Gastroesophageal sphincter (tissue), 4 donors: ENCODE measurements at regions not wholly inside any gene's neighbourhood (a gene's known extent, or its start where the extent isn't known, plus 50 kb on each side); places are given as distances from the start of the nearest gene placed in this dataset.

Experiments
- ATAC-seq: fragments of 150-250 bp; one replicate; pipeline ENCODE4 v1.9.1; 2016; ENCODE audit warnings: mild to moderate bottlenecking, moderate library complexity
- H3K27ac ChIP-seq, 4 donors: fragments of 200-600 bp; sonication (generic) in 3 of 4; 1 replicate in 3 of 4; 2 replicates in 1 of 4; pipeline ENCODE4 v1.5.1; 2016 to 2019
- H3K27me3 ChIP-seq: fragments of 200-600 bp; sonication (generic); one replicate; pipeline ENCODE4 v1.5.1; 2019
- H3K36me3 ChIP-seq, 2 donors: fragments of 200-600 bp; sonication (generic); one replicate each; pipeline ENCODE4 v1.5.1; 2019; ENCODE audit warnings: control low read depth in 1 of 2
- H3K4me1 ChIP-seq, 3 donors: fragments of 200-600 bp; sonication (generic); 1 replicate in 2 of 3; 2 replicates in 1 of 3; pipeline ENCODE4 v1.5.1; 2016 to 2019; ENCODE audit warnings: control low read depth in 2 of 3
- H3K4me3 ChIP-seq, 2 donors: fragments of 200-600 bp; sonication (generic); one replicate each; pipeline ENCODE4 v1.5.1; 2019; ENCODE audit warnings: mild to moderate bottlenecking in 1 of 2, moderate library complexity in 1 of 2
- H3K9me3 ChIP-seq, 3 donors: fragments of 200-600 bp; sonication (generic); one replicate each; pipeline ENCODE4 v1.5.1; 2017 to 2019; ENCODE audit warnings: control low read depth in 2 of 3
- CTCF ChIP-seq, 4 experiments: fragments of 200-600 bp in 2 of 4; fragments of 450-650 bp in 2 of 4; sonication (generic) in 1 of 4; IDR thresholded peaks; one replicate each; pipeline ENCODE4 v1.5.1; 2017 to 2019; ENCODE audit warnings: antibody characterized with exemption in 4 of 4, mild to moderate bottlenecking in 2 of 4, moderate library complexity in 2 of 4
- EP300 ChIP-seq: sonication (generic); formaldehyde crosslinking; IDR thresholded peaks from one replicate; pipeline ENCODE4 v1.6.1; 2017; ENCODE audit warnings: antibody characterized with exemption, mild to moderate bottlenecking
- POLR2A ChIP-seq, 2 donors: fragments of 450-650 bp; IDR thresholded peaks; one replicate each; pipeline ENCODE4 v1.6.1; 2017; ENCODE audit warnings: antibody characterized with exemption in 2 of 2, mild to moderate bottlenecking in 2 of 2, moderate library complexity in 1 of 2
- POLR2AphosphoS5 ChIP-seq: sonication (generic); formaldehyde crosslinking; IDR thresholded peaks from one replicate; pipeline ENCODE4 v1.6.1; 2017; ENCODE audit warnings: antibody characterized with exemption
- WGBS, 2 donors: methylation state at CpG; one replicate each; pipeline ENCODE4 v1.1.5; 2018; ENCODE audit warnings: low coverage in 1 of 2; 5-methylcytosine and 5-hydroxymethylcytosine counted together

- no peaks in the 10 kb centered on the region for H3K36me3 ChIP-seq
- no peaks in the 10 kb centered on the region for H3K9me3 ChIP-seq
- H3K4me3 ChIP-seq = no peak overlapping the region
- H3K27me3 ChIP-seq = no peaks in the 10 kb centered on the region
- peaks cover 0 to 21% (median 0%) of the 10 kb centered on the region in 3 donors for H3K4me1 ChIP-seq
- no peak for ATAC-seq
- TF ChIP-seq EP300 (no peak), CTCF (IDR thresholded peaks at IDR 0.05) (no peak), POLR2AphosphoS5 (no peak), POLR2A (IDR thresholded peaks at IDR 0.05) (no peak)
- 69 to 87% methylated on average over 6 of the region's 6 CpGs for WGBS, 2 donors
- no peak overlapping the region for H3K27ac ChIP-seq
These were observed 288.2 kb downstream of the COG6 start for GRCh38 chr13:39943711-39944110.

GRCh38 chr13:39945226-39945625, 289.8 kb downstream of the COG6 start:
- 46 to 61% methylated on average over 2 of the region's 4 CpGs for WGBS, 2 donors
- no peak for ATAC-seq
- Histone ChIP-seq H3K9me3 (no peaks in the 10 kb centered on the region), H3K4me3 (no peak overlapping the region), H3K4me1 (peaks cover 0 to 15% (median 0%) of the 10 kb centered on the region in 3 donors), H3K27ac (no peak overlapping the region), H3K36me3 (no peaks in the 10 kb centered on the region), H3K27me3 (no peaks in the 10 kb centered on the region)
- TF ChIP-seq POLR2AphosphoS5 (no peak), EP300 (no peak), CTCF (IDR thresholded peaks at IDR 0.05) (no peak), POLR2A (IDR thresholded peaks at IDR 0.05) (no peak)

GRCh38 chr13:39946769-39947168, 291.3 kb downstream of the COG6 start:
- no peak for ATAC-seq
- no peak overlapping the region for H3K4me3 ChIP-seq
- no peaks in the 10 kb centered on the region for H3K27me3 ChIP-seq
- H3K9me3 ChIP-seq = no peaks in the 10 kb centered on the region
- H3K36me3 ChIP-seq = no peaks in the 10 kb centered on the region
- TF ChIP-seq POLR2A (IDR thresholded peaks at IDR 0.05) (no peak), EP300 (no peak), POLR2AphosphoS5 (no peak), CTCF (IDR thresholded peaks at IDR 0.05) (no peak)
- WGBS, 2 donors = 100% methylated on average over 1 of the region's 1 CpG
- H3K4me1 ChIP-seq = peaks cover 0 to 15% (median 0%) of the 10 kb centered on the region in 3 donors
- no peak overlapping the region for H3K27ac ChIP-seq

- H3K27ac ChIP-seq = no peak overlapping the region
- peaks cover 0 to 15% (median 5%) of the 10 kb centered on the region in 3 donors for H3K4me1 ChIP-seq
- TF ChIP-seq POLR2A (IDR thresholded peaks at IDR 0.05) = no peak
- TF ChIP-seq POLR2AphosphoS5 = no peak
- no peak for TF ChIP-seq EP300
- no peak for TF ChIP-seq CTCF (IDR thresholded peaks at IDR 0.05)
- ATAC-seq = no peak
- no peaks in the 10 kb centered on the region for H3K9me3 ChIP-seq
- no peak overlapping the region for H3K4me3 ChIP-seq
- H3K27me3 ChIP-seq = no peaks in the 10 kb centered on the region
- 70 to 93% methylated on average over 2 to 3 of the region's 3 CpGs for WGBS, 2 donors
- no peaks in the 10 kb centered on the region for H3K36me3 ChIP-seq
These were observed 295.8 kb downstream of the COG6 start for GRCh38 chr13:39951301-39951700.

- WGBS, 2 donors = 17 to 28% methylated on average over 2 to 4 of the region's 4 CpGs
- H3K27ac ChIP-seq = no peak overlapping the region
These were observed 297.1 kb downstream of the COG6 start for GRCh38 chr13:39952249-39953233.

More at GRCh38 chr13:39952249-39953233, 297.1 kb downstream of the COG6 start:
- Histone ChIP-seq H3K4me3 (no peak overlapping the region), H3K27me3 (no peaks in the 10 kb centered on the region), H3K4me1 (peaks cover 0 to 15% (median 5%) of the 10 kb centered on the region in 3 donors), H3K9me3 (no peaks in the 10 kb centered on the region), H3K36me3 (no peaks in the 10 kb centered on the region)
- TF ChIP-seq EP300 (no peak), POLR2AphosphoS5 (no peak), POLR2A (IDR thresholded peaks at IDR 0.05) (no peak), CTCF (IDR thresholded peaks at IDR 0.05) (no peak)
- ATAC-seq = peak; percentile 22
